OCI-LY1 (cell line): ENCODE measurements at regions not wholly inside any gene's neighbourhood (a gene's known extent, or its start where the extent isn't known, plus 50 kb on each side); places are given as distances from the start of the nearest gene placed in this dataset.

Experiments
- EZH2 ChIP-seq: fragments of 200-600 bp; sonication (generic), shearing (Covaris generic); IDR thresholded peaks from 2 replicates; pipeline ENCODE4 v1.8.0; 2017; ENCODE audit warnings: borderline replicate concordance, mixed run types, mild to moderate bottlenecking, antibody characterized with exemption, low read length, moderate library complexity, mixed read lengths
- TF ChIP-seq, protein P1 (sequence below): fragments of 200-600 bp; sonication (generic), shearing (Covaris generic); IDR thresholded peaks from 2 replicates; pipeline ENCODE4 v1.5.1; 2017; ENCODE audit warnings: mild to moderate bottlenecking, antibody characterized with exemption, low read length, moderate library complexity, mixed read lengths

DNA sequence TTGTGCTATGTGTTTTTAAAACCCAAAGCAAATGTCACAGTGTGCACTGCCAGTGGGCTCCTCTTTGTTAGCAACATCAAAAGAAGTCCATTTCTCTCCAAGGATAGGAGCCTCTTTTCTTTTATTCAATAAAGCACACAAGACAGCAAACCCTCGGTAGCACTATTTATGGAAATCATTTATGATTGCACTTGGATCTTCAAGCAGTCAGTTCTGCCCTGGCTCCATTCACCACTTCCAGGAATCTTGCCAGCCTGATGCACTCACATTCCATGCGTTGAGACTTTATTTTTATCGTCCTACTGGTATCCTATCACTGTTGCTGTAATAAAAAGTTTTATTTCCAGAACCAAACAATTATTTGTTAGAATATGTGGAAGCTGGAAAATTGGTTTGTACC, 412.1 kb downstream of the TBL1XR1 start:
- TF ChIP-seq, protein P1, sequence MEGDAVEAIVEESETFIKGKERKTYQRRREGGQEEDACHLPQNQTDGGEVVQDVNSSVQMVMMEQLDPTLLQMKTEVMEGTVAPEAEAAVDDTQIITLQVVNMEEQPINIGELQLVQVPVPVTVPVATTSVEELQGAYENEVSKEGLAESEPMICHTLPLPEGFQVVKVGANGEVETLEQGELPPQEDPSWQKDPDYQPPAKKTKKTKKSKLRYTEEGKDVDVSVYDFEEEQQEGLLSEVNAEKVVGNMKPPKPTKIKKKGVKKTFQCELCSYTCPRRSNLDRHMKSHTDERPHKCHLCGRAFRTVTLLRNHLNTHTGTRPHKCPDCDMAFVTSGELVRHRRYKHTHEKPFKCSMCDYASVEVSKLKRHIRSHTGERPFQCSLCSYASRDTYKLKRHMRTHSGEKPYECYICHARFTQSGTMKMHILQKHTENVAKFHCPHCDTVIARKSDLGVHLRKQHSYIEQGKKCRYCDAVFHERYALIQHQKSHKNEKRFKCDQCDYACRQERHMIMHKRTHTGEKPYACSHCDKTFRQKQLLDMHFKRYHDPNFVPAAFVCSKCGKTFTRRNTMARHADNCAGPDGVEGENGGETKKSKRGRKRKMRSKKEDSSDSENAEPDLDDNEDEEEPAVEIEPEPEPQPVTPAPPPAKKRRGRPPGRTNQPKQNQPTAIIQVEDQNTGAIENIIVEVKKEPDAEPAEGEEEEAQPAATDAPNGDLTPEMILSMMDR, result no peak
- TF ChIP-seq EZH2, result no peak
